ENCODE measurements at regions not wholly inside any gene's neighbourhood (a gene's known extent, or its start where the extent isn't known, plus 50 kb on each side); places are given as distances from the start of the nearest gene placed in this dataset.

DNA sequence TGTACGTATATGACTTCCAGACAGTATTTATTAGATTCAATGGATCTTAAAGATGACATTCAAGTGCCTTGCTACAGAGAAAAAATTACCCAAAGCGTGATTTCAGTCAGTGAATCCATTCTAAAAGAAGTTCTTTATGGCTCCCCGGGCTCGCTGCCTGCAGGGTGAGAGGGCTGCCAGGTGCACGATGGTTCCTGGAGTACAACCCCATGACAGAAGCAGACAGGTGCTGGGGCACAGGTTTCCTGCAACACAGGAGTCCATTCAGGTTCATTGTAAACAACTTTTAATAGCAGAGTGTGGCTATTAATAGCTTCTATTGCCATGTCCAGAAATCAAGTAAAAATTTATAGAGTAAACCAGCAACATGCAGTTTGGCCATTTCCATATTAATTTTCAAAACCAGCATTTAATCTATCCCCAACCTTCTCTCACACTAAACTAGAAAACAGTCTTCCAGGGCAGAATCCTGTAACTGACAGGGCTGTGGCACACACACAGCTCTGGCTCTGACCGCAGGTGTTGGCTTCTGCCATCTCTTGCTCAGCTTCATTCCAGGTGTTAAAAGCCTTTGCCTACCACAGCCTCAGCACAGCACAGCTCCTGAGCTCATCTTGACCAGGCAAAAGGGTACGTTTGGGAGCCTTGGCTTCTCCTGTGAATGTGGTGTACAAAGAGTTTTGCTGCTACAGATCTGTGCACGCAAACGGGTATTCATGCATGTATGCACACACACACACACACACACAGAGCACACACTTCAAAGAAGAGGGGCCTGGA is 185.9 kb downstream of the MEX3B start:
- intact Hi-C loops (cut with micrococcal nuclease; ENCODE audit: unreplicated experiment) = no loop called here
- BruUV-seq (replicated peaks) = no TSS peak
- no peak overlapping the region for H3K4me3 Mint-ChIP-seq (ENCODE audit: unreplicated experiment)
- H3K27me3 Mint-ChIP-seq (ENCODE audit: insufficient read depth, unreplicated experiment) = no peaks in the 10 kb centered on the region
- H3K36me3 Mint-ChIP-seq (ENCODE audit: insufficient read depth, unreplicated experiment) = no peaks in the 10 kb centered on the region
- CTCF ChIA-PET = no interaction called here
- Histone ChIP-seq H3K36me3 (ENCODE audit: control insufficient read depth, insufficient read depth, low read length) (no peaks in the 10 kb centered on the region), H3K4me1 (no peaks in the 10 kb centered on the region), H3K4me3 (ENCODE audit: low read depth, low read length) (no peak overlapping the region), H3K9me3 (no peaks in the 10 kb centered on the region), H3K27me3 (replicated peaks; ENCODE audit: control insufficient read depth, insufficient read depth, low read length) (no peaks in the 10 kb centered on the region)
- H3K27ac Mint-ChIP-seq (ENCODE audit: unreplicated experiment) = no peak overlapping the region
- no peaks in the 10 kb centered on the region for H3K4me1 Mint-ChIP-seq (ENCODE audit: low read depth, unreplicated experiment)
- no peaks in the 10 kb centered on the region for H3K9me3 Mint-ChIP-seq (ENCODE audit: unreplicated experiment)
- POLR2A ChIA-PET = no interaction called here
- no peak for DNase-seq
- TF ChIP-seq CTCF (IDR thresholded peaks at IDR 0.05; ENCODE audit: insufficient read depth in 1 of 2, low read depth in 1 of 2, low read length in 1 of 2, severe bottlenecking in 1 of 2, unreplicated experiment in 1 of 2) = no peak

GRCh38 chr15:81858586-81858985 is 187.2 kb downstream of the MEX3B start:
- H3K27me3 ChIP-seq (replicated peaks; ENCODE audit: control insufficient read depth, insufficient read depth, low read length) = no peaks in the 10 kb centered on the region
- Mint-ChIP-seq H3K27me3 (ENCODE audit: insufficient read depth, unreplicated experiment) (no peaks in the 10 kb centered on the region), H3K4me1 (ENCODE audit: low read depth, unreplicated experiment) (no peaks in the 10 kb centered on the region), H3K4me3 (ENCODE audit: unreplicated experiment) (no peak overlapping the region), H3K36me3 (ENCODE audit: insufficient read depth, unreplicated experiment) (no peaks in the 10 kb centered on the region), H3K9me3 (ENCODE audit: unreplicated experiment) (no peaks in the 10 kb centered on the region), H3K27ac (ENCODE audit: unreplicated experiment) (no peak overlapping the region)
- no peak for TF ChIP-seq CTCF (IDR thresholded peaks at IDR 0.05; ENCODE audit: insufficient read depth in 1 of 2, low read depth in 1 of 2, low read length in 1 of 2, severe bottlenecking in 1 of 2, unreplicated experiment in 1 of 2)
- POLR2A ChIA-PET = no interaction called here
- no peaks in the 10 kb centered on the region for H3K36me3 ChIP-seq (ENCODE audit: control insufficient read depth, insufficient read depth, low read length)
- CTCF ChIA-PET = no interaction called here
- H3K9me3 ChIP-seq = no peaks in the 10 kb centered on the region
- BruUV-seq (replicated peaks) = no TSS peak
- no peak overlapping the region for H3K4me3 ChIP-seq (ENCODE audit: low read depth, low read length)
- no peak for DNase-seq
- H3K4me1 ChIP-seq = no peaks in the 10 kb centered on the region
- intact Hi-C loops (cut with micrococcal nuclease; ENCODE audit: unreplicated experiment) = no loop called here

GRCh38 chr15:81858136-81858535 is 187.7 kb downstream of the MEX3B start:
- H3K36me3 Mint-ChIP-seq (ENCODE audit: insufficient read depth, unreplicated experiment) = no peaks in the 10 kb centered on the region
- intact Hi-C loops (cut with micrococcal nuclease; ENCODE audit: unreplicated experiment) = no loop called here
- no peak overlapping the region for H3K27ac Mint-ChIP-seq (ENCODE audit: unreplicated experiment)
- no TSS peak for BruUV-seq (replicated peaks)
- no peaks in the 10 kb centered on the region for H3K27me3 Mint-ChIP-seq (ENCODE audit: insufficient read depth, unreplicated experiment)
- no peak overlapping the region for H3K4me3 Mint-ChIP-seq (ENCODE audit: unreplicated experiment)
- H3K9me3 ChIP-seq = no peaks in the 10 kb centered on the region
- H3K4me1 Mint-ChIP-seq (ENCODE audit: low read depth, unreplicated experiment) = no peaks in the 10 kb centered on the region
- H3K9me3 Mint-ChIP-seq (ENCODE audit: unreplicated experiment) = no peaks in the 10 kb centered on the region
- H3K27me3 ChIP-seq (replicated peaks; ENCODE audit: control insufficient read depth, insufficient read depth, low read length) = no peaks in the 10 kb centered on the region
- no peak overlapping the region for H3K4me3 ChIP-seq (ENCODE audit: low read depth, low read length)
- no peaks in the 10 kb centered on the region for H3K4me1 ChIP-seq
- H3K36me3 ChIP-seq (ENCODE audit: control insufficient read depth, insufficient read depth, low read length) = no peaks in the 10 kb centered on the region
- CTCF ChIA-PET = no interaction called here
- no peak for DNase-seq
- POLR2A ChIA-PET = no interaction called here
- no peak for TF ChIP-seq CTCF (IDR thresholded peaks at IDR 0.05; ENCODE audit: insufficient read depth in 1 of 2, low read depth in 1 of 2, low read length in 1 of 2, severe bottlenecking in 1 of 2, unreplicated experiment in 1 of 2)
